Panc1 (cell line): ENCODE measurements at regions not wholly inside any gene's neighbourhood (a gene's known extent, or its start where the extent isn't known, plus 50 kb on each side); places are given as distances from the start of the nearest gene placed in this dataset.

Source experiments
- ATAC-seq: fragments of 200-7000 bp; cut with Tn5 transposase; 2 replicates; pipeline ENCODE4 v1.9.1; 2020; ENCODE audit warnings: mild to moderate bottlenecking, moderate library complexity
- BruUV-seq: library from RNA; stranded (reverse); fragments of 400-500 nt; replicated peaks from 2 replicates; lab custom pipeline; 2021; lab: Mats Ljungman, UMichigan
- CTCF ChIA-PET: fragments of 300-600 bp; sonication (Branson Sonifier 250); formaldehyde crosslinking; loops from one replicate; lab custom pipeline; 2022; ENCODE audit warnings: antibody characterized with exemption; lab: Charles Lee
- POLR2A ChIA-PET: fragments of 300-600 bp; sonication (Branson Sonifier 250); formaldehyde crosslinking; loops from one replicate; lab custom pipeline; 2022; ENCODE audit warnings: antibody characterized with exemption; lab: Charles Lee
- DNase-seq: peaks from one replicate; pipeline ENCODE4 v3.0.0-alpha.2; 2010; ENCODE audit warnings: low read depth, low spot score
- H3K27ac ChIP-seq: 2 replicates; pipeline ENCODE4 v1.5.1; 2011; ENCODE audit warnings: mild to moderate bottlenecking, low read length, inconsistent platforms
- H3K27me3 ChIP-seq: fragments of 200-500 bp; sonication (Bioruptor generic); 2 replicates; pipeline ENCODE4 v1.6.0; 2014; ENCODE audit warnings: low read length, inconsistent platforms; ENCODE audit not compliant: control insufficient read depth, insufficient read depth
- H3K36me3 ChIP-seq: fragments of 200-500 bp; sonication (Bioruptor generic); 2 replicates; pipeline ENCODE4 v1.5.1; 2014; ENCODE audit warnings: inconsistent platforms, mild to moderate bottlenecking, low read length, moderate library complexity; ENCODE audit not compliant: control insufficient read depth, insufficient read depth
- H3K4me1 ChIP-seq: 2 replicates; pipeline ENCODE4 v1.5.1; 2011; ENCODE audit warnings: inconsistent platforms, mild to moderate bottlenecking, low read length, moderate library complexity; ENCODE audit not compliant: control insufficient read depth, insufficient read depth
- H3K4me3 ChIP-seq, 2 experiments: 2 replicates each; pipeline ENCODE4 v1.5.1; 2011 to 2012; ENCODE audit warnings: low read depth in 2 of 2, low read length in 2 of 2, mild to moderate bottlenecking in 2 of 2, inconsistent platforms in 1 of 2, moderate library complexity in 1 of 2
- H3K9me3 ChIP-seq: fragments of 200-500 bp; sonication (Bioruptor generic); 2 replicates; pipeline ENCODE4 v1.5.1; 2014; ENCODE audit warnings: low read depth, mild to moderate bottlenecking, inconsistent platforms, low read length, moderate library complexity; ENCODE audit not compliant: control insufficient read depth, insufficient read depth
- CTCF ChIP-seq: fragments of 450-650 bp; IDR thresholded peaks from 2 replicates; pipeline ENCODE4 v1.5.1; 2017; ENCODE audit warnings: mild to moderate bottlenecking
- POLR2AphosphoS5 ChIP-seq: IDR thresholded peaks from 2 replicates; pipeline ENCODE4 v1.6.1; 2012; ENCODE audit warnings: mild to moderate bottlenecking, low read depth, low read length, moderate library complexity
- REST ChIP-seq, 2 experiments: IDR thresholded peaks; 2 replicates each; pipeline ENCODE4 v1.6.1; 2011 to 2012; ENCODE audit warnings: low read depth in 2 of 2, control low read depth in 1 of 2, low read length in 1 of 2, mild to moderate bottlenecking in 1 of 2, moderate library complexity in 1 of 2; ENCODE audit not compliant: insufficient read depth in 1 of 2
- SIN3A ChIP-seq: IDR thresholded peaks from 2 replicates; pipeline ENCODE4 v1.6.1; 2012; ENCODE audit warnings: low read depth, mild to moderate bottlenecking, low read length, moderate library complexity, borderline replicate concordance; ENCODE audit not compliant: insufficient read depth
- TCF7L2 ChIP-seq: IDR thresholded peaks from 2 replicates; pipeline ENCODE4 v1.6.1; 2011; ENCODE audit warnings: mild to moderate bottlenecking, low read depth, low read length, inconsistent platforms
- in situ Hi-C: cut with HindIII; loops from 2 replicates; pipeline ENCODE4 v1.10.0; 2016; ENCODE audit warnings: low sequenced_read_pairs, low pct_unique_long_range_greater_than_20kb
- intact Hi-C: fragments of 100-400 bp; cut with micrococcal nuclease; formaldehyde crosslinking; loops from one replicate; pipeline ENCODE4 v1.10.0; 2022; ENCODE audit not compliant: unreplicated experiment

GRCh38 chr13:99751517-99752199 is 219.9 kb downstream of the ZIC5 start:
- Histone ChIP-seq H3K9me3 (no peaks in the 10 kb centered on the region), H3K27me3 (no peaks in the 10 kb centered on the region), H3K4me3 (no peak overlapping the region), H3K36me3 (no peaks in the 10 kb centered on the region), H3K27ac (no peak overlapping the region), H3K4me1 (no peaks in the 10 kb centered on the region)
- DNase-seq (no peak), ATAC-seq (no peak)
- BruUV-seq, result no TSS peak
- ChIA-PET POLR2A (no interaction called here), CTCF (no interaction called here)
- intact Hi-C loops, result no loop called here
- in situ Hi-C loops, result no loop called here
- TF ChIP-seq TCF7L2 (no peak), REST (IDR thresholded peaks at IDR 0.05; ENCODE audit: insufficient read depth in 1 of 2, low read depth in 2 of 2, low read length in 1 of 2) (no peak), POLR2AphosphoS5 (no peak), SIN3A (no peak), CTCF (no peak)

- no TSS peak for BruUV-seq
Observed at GRCh38 chr13:99750951-99751350, 220.6 kb downstream of the ZIC5 start.

More at GRCh38 chr13:99750951-99751350, 220.6 kb downstream of the ZIC5 start:
- DNase-seq (no peak), ATAC-seq (no peak)
- ChIA-PET POLR2A (no interaction called here), CTCF (no interaction called here)
- H3K27ac ChIP-seq, result no peak overlapping the region
- H3K27me3 ChIP-seq, result no peaks in the 10 kb centered on the region
- no peaks in the 10 kb centered on the region for H3K4me1 ChIP-seq
- intact Hi-C loops (no loop called here), in situ Hi-C loops (no loop called here)
- TF ChIP-seq SIN3A, result no peak
- no peak for TF ChIP-seq POLR2AphosphoS5
- no peak for TF ChIP-seq CTCF
- TF ChIP-seq REST (IDR thresholded peaks at IDR 0.05; ENCODE audit: insufficient read depth in 1 of 2, low read depth in 2 of 2, low read length in 1 of 2), result no peak
- TF ChIP-seq TCF7L2, result no peak
- no peak overlapping the region for H3K4me3 ChIP-seq
- H3K9me3 ChIP-seq, result no peaks in the 10 kb centered on the region
- H3K36me3 ChIP-seq, result no peaks in the 10 kb centered on the region
